ENCODE measurements at regions not wholly inside any gene's neighbourhood (a gene's known extent, or its start where the extent isn't known, plus 50 kb on each side); places are given as distances from the start of the nearest gene placed in this dataset.

GRCh38 chr22:47381240-47381639, 618.8 kb downstream of the TBC1D22A start (continued):
- TF ChIP-seq JUNB (IDR thresholded peaks at IDR 0.05; ENCODE audit: unreplicated experiment): no peak
- TF ChIP-seq POLR2AphosphoS5 (IDR thresholded peaks at IDR 0.05; ENCODE audit: low read depth): no peak
- no peak for TF ChIP-seq STAT1 (IDR thresholded peaks at IDR 0.05; ENCODE audit: unreplicated experiment)
- no peak for TF ChIP-seq ZNF114 (CRISPR knock-in tag; IDR thresholded peaks at IDR 0.05)
- TF ChIP-seq NANOG (IDR thresholded peaks at IDR 0.05; ENCODE audit: borderline replicate concordance): no peak
- TF ChIP-seq EZH2phosphoT487 (IDR thresholded peaks at IDR 0.05; ENCODE audit: unreplicated experiment): no peak
- no peak for TF ChIP-seq ETS1 (IDR thresholded peaks at IDR 0.05)

- Histone ChIP-seq H2AFZ (no peak overlapping the region), H3K27me3 (ENCODE audit: insufficient read depth) (no peaks in the 10 kb centered on the region), H3K36me3 (ENCODE audit: insufficient read depth) (0 out of 2 replicates have a peak, but pooled peaks cover 8% of the 10 kb centered on the region), H3K79me2 (replicated peaks; ENCODE audit: insufficient read depth) (no peaks in the 10 kb centered on the region), H3F3A (replicated peaks; ENCODE audit: low read depth) (no peaks in the 10 kb centered on the region), H3K4me3 (no peak overlapping the region), H3K27ac (ENCODE audit: low read depth) (no peak overlapping the region), H3K4me1 (ENCODE audit: insufficient read depth) (no peaks in the 10 kb centered on the region), H3K4me2 (no peak overlapping the region), H3K9me2 (ENCODE audit: insufficient read depth) (no peaks in the 10 kb centered on the region), H4K20me1 (replicated peaks; ENCODE audit: insufficient read depth) (no peaks in the 10 kb centered on the region)
- Mint-ChIP-seq H3K27me3 (ENCODE audit: insufficient read depth, low read depth, poor library complexity) (peaks cover 7% of the 10 kb centered on the region), H3K36me3 (ENCODE audit: low read depth) (peaks cover 56% of the 10 kb centered on the region), H3K9me3 (peaks cover 100% of the 10 kb centered on the region), H3K4me3 (no peak overlapping the region), H3K27ac (no peak overlapping the region), H3K4me1 (no peaks in the 10 kb centered on the region)
- DNase-seq (ENCODE audit: low spot score) (no peak), ATAC-seq (no peak)
- no peak for TF ChIP-seq CREB1 (CRISPR knock-in tag; IDR thresholded peaks at IDR 0.05; ENCODE audit: low read depth)
- no peak for TF ChIP-seq STAT1 (IDR thresholded peaks at IDR 0.05; ENCODE audit: unreplicated experiment)
- TF ChIP-seq ZNF331 (CRISPR knock-in tag; IDR thresholded peaks at IDR 0.05; ENCODE audit: low read depth): no peak
- no peak for TF ChIP-seq POLR2AphosphoS5 (IDR thresholded peaks at IDR 0.05; ENCODE audit: low read depth)
- no peak for TF ChIP-seq EZH2 (IDR thresholded peaks at IDR 0.05; ENCODE audit: low read depth, unreplicated experiment)
- no peak for TF ChIP-seq REST (IDR thresholded peaks at IDR 0.05; ENCODE audit: unreplicated experiment)
- TF ChIP-seq CTCF (conservative IDR thresholded peaks at IDR 0.05; ENCODE audit: low read depth in 2 of 2): no peak
- no peak for TF ChIP-seq NANOG (IDR thresholded peaks at IDR 0.05; ENCODE audit: borderline replicate concordance)
- no peak for TF ChIP-seq ZNF114 (CRISPR knock-in tag; IDR thresholded peaks at IDR 0.05)
- TF ChIP-seq JUNB (IDR thresholded peaks at IDR 0.05; ENCODE audit: unreplicated experiment): no peak
- no peak for TF ChIP-seq ZNF462 (CRISPR knock-in tag; IDR thresholded peaks at IDR 0.05)
Measured at GRCh38 chr22:47380692-47381091, 618.2 kb downstream of the TBC1D22A start.

Measured in GM23338 (cell line).